CD4-positive, alpha-beta T cell treated with Interleukin-15 for 1 hour (primary cell): ENCODE measurements at regions not wholly inside any gene's neighbourhood (a gene's known extent, or its start where the extent isn't known, plus 50 kb on each side); places are given as distances from the start of the nearest gene placed in this dataset.
"Not testable (repeated sequence)": the region's sequence is repeated elsewhere in the genome, so short reads cannot be mapped to it uniquely, and the experiment has no call there.

ENCODE experiments used
- DNase-seq: peaks from one replicate; pipeline ENCODE4 v3.0.0-alpha.2; 2020

DNA sequence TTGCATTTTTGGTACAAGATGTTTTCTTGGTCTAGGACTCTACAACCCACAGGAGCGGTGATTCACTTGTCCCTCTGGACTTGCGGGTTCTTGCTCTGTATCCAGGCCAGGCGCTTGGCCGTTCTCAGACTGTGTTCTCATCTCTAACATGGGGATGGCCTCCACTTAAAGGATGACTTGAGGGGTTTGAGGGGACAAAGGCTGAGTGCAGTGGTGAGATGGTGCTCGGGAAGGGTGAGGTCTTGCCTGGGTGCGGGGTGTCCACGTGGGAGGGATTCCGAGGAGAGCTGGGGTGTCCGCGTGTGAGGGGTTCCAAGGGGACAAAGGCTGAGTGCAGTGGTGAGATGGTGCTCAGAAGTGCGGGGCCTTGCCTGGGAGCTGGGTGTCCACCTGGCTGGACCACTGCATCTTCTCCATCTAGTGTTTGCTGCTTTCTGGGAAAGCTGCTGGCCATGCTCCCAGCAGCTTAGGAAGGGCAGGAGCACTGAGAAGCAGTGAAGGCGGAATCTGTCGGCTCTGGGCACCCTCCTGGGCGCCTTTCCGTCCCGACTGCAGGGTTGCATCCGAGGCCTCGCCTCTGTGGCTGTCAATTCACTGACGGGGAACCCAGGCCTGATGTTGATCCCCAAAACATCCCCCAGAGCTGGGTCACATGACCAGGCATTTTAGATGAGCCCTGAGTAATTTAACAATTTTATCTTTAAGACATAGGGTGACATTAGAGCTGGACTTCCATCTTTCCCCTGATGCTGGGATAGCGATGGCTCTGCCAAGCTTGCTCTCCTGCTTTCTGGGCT is 280.5 kb upstream of the IRX4 start:
- no peak for DNase-seq

DNA sequence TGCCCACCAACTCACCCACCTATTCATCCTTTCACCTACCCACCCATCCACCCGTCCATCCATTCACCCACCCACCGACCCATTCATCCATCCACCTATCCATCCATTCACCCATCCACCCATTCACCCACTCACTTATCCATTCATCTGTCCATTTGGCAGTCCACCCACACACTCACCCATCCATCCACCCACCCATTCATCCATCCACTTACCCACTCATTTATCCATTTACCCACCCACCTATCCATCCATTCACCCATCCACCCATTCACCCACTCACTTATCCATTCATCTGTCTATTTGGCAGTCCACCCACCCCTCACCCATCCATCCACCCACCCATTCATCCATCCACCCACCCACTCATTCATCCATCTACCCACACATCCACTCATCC is 278.1 kb upstream of the IRX4 start:
- no peak for DNase-seq

DNA sequence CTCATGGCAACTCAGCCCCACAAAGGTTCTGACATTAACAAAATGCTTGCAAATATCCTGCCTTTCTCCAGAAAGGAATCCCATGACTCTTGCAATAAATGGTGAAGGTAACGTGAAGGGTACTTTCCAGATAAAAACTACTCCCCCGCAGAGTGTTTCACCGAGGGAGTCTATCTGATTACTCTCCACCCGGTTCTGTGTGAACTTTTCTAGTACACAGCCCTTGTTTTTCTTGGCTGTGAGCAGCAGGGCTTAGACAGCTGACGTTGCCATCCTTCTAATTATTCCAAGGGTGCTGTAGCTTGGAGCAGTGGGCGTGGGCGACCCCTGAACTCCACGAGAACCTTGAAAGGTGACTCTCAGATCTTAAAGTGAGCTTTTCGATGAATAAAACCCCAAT is 276.0 kb upstream of the IRX4 start:
- no peak for DNase-seq

DNA sequence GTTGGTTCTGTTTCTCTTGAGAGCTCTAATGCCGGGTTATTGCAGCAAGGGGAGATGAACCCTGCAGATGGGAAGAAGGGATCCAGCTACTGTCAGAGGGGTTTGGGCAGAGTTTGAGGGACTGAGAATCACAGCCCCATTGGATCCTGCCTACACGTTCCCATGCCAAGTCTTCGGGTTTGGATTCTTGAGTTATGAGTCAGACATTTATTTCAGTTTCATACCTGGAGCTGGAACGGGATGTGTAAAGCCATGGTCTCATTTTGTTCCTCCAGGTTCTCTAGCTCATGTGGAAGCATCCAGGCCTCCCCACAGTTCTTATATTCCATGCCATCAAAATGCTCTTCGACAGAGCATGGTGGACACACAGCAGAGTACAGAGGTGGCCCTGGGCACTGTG is 275.4 kb upstream of the IRX4 start:
- DNase-seq = no peak

DNA sequence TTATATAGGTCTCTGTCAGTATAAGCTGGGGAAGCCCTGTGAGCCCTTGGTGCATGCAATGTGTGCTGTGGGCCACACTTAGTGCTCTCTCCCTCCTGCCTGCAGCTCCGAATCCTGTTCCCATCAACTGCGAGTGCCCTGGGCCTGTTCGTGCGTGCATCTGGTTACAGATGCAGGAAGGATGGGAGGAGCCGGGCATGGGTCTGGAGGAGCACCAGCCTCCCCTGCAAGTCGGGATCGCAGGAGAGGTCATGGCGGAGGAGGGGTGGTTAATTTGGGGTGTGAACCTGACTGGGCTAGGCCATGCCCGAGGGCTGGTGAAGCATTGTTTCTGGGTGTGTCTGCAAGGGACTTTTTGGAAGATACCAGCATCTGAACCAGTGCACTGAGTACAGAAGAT is 274.6 kb upstream of the IRX4 start:
- DNase-seq = no peak

DNA sequence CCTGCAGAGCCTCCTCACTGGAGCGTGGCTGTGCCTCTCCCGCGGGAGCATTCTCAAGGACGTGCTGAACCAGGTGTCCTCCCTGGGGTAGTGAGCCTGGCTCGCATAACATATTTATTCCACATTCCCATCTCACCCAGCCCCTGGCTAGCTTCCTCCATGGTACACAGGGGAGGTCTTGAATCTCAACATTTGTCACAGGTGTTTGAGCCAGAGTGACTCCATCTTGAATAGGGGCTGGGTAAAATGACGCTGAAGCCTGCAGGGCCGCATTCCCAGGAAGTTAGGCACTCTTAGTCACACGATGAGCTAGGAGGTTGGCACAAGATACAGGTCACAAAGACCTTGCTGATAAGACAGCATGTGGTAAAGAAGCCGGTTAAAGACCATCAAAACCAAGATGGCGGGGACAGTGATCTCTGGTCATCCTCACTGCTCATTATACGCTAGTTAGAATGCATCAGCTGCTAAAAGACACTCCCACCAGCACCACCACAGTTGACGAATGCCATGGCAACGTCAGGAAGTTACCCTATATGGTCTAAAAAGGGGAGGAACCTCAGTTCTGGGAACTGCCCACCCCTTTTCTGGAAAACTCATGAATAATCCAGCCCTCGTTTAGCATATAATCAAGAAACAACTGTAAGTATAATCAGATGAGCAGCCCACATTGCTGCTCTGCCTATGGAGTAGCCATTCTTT is 273.8 kb upstream of the IRX4 start:
- no peak for DNase-seq

DNA sequence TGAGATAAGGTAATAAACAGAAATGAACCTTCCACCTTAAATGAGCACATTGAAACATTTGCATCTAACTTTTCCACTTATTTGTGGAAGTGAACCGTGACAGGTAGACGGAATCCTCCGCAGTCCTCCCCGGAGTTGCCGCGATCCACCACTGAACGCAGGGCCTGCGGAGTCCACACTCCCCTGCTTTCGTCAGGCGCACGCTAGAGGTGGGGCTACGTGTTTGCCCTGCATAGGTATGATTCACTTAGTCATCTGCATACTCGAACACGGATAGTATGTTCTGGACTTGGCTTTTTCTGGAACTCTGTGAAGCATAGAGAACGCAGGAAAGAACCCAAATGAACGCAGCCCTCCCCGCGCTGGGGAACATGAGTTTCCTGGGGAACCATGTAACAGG is 272.8 kb upstream of the IRX4 start:
- DNase-seq = no peak

DNA sequence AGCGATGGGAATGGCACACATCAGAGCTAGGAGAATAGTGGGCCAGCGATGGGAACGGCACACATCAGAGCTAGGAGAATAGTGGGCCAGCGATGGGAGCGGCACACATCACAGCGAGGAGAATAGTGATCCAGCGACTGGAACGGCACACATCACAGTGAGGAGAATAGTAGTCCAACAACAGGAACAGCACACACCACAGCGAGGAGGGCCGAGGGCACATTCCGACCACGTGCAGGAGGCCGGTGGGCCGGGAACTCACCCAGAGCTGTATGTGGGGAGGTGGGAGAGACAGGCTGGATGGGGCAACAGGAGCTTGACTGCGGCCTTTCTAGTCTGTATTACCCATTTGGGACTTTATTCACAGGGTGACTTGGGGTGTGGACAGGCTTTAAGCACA is 271.1 kb upstream of the IRX4 start:
- DNase-seq = no peak

DNA sequence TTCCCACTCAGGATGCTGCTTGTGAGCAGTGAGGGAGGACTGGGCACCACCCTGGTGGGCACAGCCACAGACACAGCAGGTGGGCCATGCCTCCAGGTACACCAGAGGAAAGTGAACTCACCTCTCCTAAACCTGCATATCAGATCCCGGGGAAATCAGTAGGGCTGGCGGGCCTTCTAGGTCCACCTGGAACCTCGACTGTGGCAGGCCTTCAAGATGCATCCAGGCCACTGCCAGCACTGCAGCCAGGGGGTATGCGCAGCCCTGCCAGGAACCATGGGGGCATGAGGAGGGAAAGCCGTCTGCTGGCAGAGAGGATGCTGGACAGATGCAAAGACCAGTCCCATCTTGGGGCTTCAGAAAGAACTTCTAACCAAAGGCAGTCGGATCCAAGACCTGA is 270.6 kb upstream of the IRX4 start:
- no peak for DNase-seq

DNA sequence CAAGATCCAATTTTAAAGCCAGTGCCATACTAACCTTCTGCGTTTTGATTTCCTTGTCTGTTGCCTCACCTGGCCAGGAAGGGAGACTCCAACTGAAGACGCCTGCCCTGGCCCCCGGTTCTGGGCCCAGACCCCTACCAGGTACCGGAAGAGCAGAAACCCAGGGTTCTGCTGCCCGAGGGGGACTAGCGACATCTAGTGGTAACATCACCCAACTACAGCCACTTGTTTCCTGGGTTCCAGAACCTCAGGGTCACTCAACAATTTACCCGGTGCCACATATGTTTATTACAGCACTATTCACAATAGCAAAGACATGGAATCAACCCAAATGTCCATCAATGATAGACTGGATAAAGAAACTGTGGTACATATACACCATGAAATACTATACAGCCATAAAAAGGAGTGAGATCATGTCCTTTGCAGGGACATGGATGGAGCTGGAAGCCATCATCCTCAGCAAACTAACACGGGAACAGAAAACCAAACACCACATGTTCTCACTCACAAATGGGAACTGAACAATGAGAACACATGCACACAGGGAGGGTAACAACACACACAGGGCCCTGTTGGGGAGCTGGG is 268.7 kb upstream of the IRX4 start:
- not testable (repeated sequence) for DNase-seq

DNA sequence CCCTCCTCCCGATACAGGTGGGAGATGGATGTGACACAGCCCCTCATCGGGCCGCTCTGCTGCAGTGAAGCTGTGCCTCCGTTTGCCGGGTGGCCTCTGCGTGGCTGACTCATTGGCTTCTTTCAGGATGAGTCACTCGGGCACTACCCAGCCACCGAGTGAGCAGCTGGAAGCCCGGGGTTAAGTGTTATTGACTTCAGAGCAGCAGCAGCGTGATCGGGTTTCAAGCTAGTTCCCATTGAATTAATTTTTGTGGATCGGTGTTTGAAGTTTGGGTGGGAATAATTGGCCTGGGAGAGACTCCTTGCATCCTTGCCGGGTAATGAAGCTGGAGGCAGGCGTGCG is 266.4 kb upstream of the IRX4 start:
- no peak for DNase-seq

DNA sequence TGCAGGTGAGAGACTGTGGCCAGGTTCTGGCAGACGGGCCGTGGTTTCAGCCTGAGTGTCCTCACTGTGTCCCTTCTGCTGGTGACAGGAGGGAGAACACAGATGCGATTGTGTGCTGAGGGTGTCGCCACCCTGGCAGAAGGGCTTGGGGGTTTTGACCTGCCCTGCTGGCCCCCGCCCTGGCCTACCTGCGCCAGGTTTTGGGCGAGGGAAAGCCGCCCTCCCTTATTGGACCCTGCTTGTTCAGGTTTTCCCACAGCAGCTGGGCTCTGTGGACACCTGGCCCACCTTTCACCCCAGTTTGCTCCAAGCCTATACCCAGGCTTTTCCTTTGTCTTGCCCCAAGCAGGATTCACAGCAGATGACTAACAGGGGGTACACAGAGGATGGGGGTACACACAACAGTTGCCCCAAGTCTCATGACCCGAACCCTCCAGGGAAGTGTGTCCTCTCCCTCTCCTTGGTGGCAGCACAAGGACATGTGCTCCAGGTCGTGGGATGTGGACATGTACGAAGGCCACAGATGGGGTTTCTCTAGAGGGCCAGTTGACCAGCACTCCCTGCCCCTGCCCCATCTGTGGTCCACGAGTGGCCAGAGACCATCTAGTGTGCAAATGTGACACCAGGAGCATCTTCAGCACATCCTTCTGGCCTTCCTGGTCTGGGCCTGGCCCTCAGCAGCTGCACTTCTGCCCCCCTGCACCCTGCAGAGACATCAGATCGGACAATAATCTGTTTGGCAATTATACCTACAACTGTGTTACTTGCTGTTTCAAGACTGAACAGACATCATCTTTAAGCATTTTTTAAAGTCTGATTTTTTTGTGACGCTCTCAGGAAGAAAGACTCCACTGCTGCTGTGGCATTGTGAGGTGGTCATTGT is 265.8 kb upstream of the IRX4 start:
- no peak for DNase-seq

DNA sequence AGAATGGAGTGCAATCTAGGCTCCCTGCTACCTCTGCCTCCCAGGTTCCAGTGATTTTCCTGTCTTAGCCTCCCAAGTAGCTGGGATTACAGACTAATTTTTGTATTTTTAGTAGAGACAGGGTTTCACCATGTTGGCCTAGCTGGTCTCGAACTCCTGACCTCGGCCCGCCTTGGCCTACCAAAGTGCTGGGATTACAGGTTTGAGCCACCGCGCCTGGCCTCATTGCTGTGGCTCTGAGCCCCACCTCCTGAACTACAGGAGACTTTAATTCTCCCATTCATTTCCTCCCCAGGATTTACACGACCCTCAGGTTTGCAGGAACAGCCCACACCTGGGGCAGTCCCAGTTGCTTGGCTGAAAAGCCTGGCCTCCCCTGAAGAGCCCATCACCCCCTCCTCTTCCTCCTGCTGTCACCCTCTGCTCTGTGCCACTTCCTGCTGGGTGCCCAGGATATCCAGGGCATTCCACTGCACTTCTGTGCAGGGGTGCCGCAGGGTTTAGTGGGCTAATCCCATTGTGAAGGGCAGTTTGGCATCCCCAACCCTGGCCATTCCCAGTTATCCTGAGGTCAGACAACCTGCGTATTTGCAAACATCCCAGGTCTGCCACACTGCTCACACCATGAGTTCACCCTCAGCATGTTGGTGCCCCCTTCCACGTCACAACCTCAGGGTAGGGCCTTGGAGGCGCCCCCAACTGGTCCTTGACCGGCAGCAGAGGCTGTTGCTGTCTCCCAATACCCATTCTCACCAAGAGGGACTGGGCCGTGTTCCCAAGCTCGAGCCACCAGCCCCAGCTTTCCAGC is 265.0 kb upstream of the IRX4 start:
- DNase-seq = no peak

DNA sequence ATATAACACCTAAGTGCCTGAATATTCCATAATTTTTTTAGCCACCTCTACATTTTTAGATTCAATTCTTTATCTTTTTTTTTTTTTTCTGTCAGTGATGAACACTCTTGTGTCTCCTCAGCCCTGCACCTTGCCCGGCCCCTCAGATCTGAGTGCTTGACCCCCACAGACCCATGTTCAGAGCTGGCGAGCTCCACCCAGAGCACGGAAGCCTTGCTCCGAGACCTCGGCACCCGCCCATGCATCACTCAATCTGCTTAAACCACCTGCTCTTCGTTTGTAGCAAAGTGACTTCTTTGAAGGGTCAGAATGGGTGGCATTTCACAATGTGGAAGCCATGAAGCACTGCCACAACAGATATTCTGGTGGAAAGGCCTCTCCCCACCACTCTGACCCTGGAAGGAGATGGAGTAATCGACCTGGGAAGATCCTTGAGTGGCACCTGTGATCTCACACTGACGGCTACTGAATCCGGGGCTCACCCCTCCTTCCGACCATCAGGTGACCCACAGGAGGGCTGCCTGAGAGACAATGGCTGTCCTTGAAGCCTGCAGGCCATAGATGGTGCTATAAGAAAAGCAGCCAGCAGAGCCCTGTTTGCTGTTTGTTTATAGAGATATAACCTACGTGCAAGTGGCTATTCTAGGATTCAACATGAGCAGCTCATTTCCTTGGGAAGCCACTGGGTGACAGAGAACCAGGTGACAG is 261.1 kb upstream of the IRX4 start:
- no peak for DNase-seq

DNA sequence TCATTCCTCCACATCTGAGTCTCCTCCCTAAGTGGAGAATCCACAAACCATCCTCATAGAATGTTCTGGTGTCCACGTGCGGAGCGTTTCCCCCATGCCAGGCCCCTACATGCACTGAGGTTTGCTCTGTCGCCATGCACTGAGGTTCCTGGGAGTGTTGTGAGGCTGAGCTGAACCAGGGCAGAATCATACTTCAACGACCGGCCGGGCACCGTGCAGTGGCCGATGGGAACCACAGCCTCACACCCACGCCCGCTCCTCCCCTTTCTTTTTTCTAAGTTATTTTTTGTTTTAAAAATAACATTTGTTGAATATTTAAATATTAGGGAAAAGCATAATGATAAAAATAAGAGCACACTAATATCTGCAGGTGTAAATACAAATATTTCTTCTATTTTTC is 260.4 kb upstream of the IRX4 start:
- no peak for DNase-seq

DNA sequence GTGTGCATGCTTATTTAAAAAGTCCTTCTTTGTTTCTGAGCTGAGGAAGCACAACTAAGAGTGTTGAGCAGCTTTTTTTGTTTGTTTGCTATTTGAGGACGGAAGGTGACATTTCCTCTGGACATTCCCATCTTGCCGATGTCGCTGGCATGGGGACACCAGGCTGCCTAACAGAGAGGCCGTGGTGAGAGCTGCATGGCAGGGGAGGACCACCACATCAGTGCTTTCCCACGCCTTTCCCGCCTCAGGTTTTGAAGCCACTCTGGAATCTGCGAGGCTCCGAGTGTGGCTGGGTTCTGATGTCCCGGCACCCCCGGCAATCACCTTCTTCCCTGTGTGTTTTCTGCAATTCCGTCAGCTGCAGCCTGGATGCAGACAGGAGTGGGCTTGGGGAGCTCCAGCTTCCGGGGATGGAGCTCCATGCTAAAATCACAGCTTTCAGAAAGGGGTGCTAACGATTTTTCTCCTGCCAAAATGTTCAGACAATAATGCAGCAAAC is 259.8 kb upstream of the IRX4 start:
- no peak for DNase-seq

DNA sequence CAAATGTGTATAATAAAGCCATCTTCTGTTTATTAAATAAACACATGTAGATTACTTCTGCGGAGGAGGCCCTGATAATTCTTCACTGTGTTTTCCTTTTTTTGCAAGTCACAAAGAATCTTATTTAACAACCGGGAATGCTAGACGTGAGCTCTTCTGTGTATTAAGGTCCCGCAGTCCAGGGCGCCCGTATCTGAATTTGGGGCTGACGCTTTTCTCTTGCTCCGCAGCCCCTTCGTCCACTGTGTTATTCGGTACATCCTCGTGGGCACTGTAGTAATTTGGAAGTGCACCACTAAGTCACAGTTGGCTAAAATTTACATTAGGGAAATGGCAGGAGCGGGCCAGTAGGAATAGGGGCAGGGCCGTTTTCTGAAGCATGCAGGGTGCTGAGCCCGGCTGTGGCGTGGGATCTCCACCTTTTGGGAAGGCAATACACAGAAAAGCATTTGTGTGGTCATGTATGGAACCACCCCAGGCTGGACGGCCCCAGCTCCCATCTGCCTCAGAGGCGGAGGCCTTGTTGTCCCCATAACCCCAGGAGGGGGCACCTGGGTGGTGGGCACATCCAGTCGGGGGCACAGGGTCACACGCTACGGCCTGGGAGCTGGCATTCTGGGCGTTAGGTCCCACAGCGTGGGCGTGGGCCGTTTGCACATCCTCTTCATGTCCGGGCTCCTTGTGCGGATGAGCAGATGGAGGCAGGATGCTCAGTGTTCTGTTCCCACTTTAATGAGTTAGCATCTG is 258.7 kb upstream of the IRX4 start:
- no peak for DNase-seq

DNA sequence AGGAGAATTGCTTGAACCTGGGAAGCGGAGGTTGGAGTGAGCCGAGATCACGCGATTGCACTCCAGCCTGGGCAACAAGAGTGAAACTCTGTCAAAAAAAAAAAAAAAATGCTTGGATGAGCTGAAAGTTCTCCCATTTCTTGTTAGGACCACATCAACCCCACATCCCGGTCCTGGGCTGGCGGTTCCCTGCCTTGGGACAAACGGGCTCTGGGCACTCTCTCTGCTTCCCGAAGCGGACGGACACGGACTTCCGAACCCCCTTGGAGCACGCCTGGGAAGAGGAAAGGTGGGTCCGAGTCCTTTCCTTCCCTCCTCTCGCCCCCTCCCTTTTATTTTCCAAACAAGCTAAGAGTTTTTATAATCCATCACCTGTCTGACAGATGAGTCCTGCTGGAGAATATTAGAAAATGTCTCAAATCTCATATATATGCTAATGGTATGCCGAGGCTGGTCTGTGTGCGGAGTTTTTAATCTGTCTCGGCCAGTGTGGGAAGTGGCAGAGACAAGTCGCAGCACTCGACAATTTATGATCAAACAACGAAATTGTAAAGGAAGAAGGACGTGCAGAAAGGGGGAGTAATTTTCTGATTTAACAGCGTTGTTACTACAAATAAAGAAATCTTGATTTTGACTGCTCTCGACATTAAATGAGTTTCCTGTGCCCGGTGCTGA is 257.9 kb upstream of the IRX4 start:
- no peak for DNase-seq

DNA sequence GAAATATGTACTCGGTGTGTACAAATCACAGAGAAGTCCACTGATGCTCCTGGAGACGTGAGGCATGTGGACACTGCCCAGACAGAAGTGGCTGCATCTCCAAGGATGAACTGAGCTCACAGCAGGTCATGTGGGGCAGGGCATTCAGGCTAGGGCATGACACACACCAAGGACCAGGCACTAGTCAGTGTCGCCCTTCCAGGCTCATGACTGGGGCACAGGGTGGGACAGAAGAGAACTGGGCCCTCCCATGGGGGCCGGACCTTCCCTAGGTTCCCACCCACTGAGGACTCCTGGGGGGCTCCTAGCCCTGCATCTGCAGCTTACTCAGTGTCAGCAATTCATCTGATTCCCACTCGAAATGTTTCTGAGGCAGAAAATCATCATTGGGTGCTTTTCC is 256.8 kb upstream of the IRX4 start:
- no peak for DNase-seq

DNA sequence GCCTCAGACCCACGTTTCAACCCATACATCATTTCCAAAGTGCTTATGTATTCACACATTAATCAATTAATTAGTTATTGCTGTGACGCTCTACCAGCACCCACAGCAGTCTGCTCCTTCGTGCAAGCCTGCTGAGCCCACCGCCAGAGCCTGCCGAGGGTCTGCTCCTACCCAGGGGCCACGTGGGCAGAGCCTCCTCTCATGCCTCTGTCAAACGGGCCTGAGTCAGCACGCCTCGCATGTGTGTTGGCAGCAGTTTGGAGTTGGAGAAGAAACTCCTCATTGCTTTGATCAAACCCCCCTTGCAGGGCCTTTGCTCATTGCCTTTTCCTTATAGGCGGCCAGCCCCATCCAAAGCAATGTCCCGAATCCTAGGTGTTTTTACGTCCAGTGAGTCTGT is 256.2 kb upstream of the IRX4 start:
- no peak for DNase-seq
